ENCODE measurements at regions not wholly inside any gene's neighbourhood (a gene's known extent, or its start where the extent isn't known, plus 50 kb on each side); places are given as distances from the start of the nearest gene placed in this dataset.

DNA sequence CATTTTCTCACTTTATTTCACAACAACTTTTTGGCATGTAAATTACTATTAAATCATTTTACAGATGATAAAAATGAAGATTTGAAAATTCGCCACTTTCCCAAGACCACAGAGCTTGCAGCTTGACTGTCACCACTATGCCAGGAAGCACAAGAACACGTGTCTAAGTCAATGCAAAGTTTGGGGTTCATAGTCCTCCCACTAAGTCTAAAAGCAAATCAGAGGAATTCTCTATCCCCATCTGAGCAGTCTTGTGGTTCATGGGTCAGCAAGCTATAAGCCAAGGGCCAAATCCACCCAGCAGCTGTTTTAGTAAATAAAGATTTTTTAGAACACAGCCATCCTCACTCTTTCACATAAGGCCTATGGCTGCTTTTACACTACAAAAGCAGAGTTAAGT lies 833.3 kb upstream of the INTU start:
- Histone ChIP-seq H3K79me2 (ENCODE audit: low read length) (no peaks in the 10 kb centered on the region), H3K4me2 (ENCODE audit: low read length) (no peak overlapping the region), H3K9me3 (ENCODE audit: insufficient read depth, low read length) (no peaks in the 10 kb centered on the region; the same call in 1 of the 2 replicates), H3K36me3 (replicated peaks; ENCODE audit: low read depth, low read length) (no peaks in the 10 kb centered on the region), H4K20me1 (ENCODE audit: insufficient read depth, low read length) (no peaks in the 10 kb centered on the region), H3K27me3 (ENCODE audit: low read depth, low read length) (no peaks in the 10 kb centered on the region), H3K9ac (ENCODE audit: low read length) (no peak overlapping the region), H2AFZ (ENCODE audit: low read depth, low read length) (no peak overlapping the region), H3K4me3 (ENCODE audit: low read length) (no peak overlapping the region), H3K27ac (ENCODE audit: low read length) (no peak overlapping the region), H3K4me1 (ENCODE audit: low read length) (peaks cover 27% of the 10 kb centered on the region)
- TF ChIP-seq EZH2phosphoT487 (IDR thresholded peaks at IDR 0.05; ENCODE audit: low read depth) = no peak
- TF ChIP-seq, protein P1, sequence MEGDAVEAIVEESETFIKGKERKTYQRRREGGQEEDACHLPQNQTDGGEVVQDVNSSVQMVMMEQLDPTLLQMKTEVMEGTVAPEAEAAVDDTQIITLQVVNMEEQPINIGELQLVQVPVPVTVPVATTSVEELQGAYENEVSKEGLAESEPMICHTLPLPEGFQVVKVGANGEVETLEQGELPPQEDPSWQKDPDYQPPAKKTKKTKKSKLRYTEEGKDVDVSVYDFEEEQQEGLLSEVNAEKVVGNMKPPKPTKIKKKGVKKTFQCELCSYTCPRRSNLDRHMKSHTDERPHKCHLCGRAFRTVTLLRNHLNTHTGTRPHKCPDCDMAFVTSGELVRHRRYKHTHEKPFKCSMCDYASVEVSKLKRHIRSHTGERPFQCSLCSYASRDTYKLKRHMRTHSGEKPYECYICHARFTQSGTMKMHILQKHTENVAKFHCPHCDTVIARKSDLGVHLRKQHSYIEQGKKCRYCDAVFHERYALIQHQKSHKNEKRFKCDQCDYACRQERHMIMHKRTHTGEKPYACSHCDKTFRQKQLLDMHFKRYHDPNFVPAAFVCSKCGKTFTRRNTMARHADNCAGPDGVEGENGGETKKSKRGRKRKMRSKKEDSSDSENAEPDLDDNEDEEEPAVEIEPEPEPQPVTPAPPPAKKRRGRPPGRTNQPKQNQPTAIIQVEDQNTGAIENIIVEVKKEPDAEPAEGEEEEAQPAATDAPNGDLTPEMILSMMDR (IDR thresholded peaks at IDR 0.05; ENCODE audit: low read depth, low read length) = no peak

DNA sequence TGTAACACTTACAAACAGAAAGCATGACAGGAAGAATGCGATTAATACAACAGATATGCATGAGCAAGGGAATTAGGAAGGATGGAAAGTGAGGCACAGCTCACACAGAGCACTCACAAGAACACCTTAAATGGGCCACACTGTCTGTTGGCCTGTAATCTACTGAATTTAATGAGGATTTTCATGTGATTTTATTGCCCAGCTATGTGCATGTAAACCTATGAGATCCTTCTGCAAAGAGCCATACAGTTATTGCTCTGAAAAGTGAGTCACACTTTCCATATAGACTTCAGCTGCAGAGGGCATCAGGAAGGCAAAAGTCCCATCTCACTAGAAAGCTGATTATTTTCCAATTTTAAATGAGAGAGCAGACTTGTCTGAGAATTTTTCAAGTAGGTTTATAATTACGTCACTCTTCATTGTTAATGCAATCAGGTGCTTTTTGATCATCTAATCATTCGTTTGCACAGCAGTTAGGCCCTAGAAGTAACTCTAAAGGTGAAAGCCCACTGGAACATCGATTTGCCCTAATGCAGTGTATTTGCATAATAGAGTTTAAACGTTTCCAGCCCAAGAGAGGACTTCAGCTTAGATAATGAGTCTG lies 832.7 kb upstream of the INTU start:
- Histone ChIP-seq H3K36me3 (replicated peaks; ENCODE audit: low read depth, low read length) (no peaks in the 10 kb centered on the region), H3K4me1 (ENCODE audit: low read length) (peaks cover 21% of the 10 kb centered on the region), H3K27me3 (ENCODE audit: low read depth, low read length) (no peaks in the 10 kb centered on the region), H3K79me2 (ENCODE audit: low read length) (no peaks in the 10 kb centered on the region), H3K27ac (ENCODE audit: low read length) (0 out of 2 replicates have a peak overlapping the region, but pooled peaks have one; percentile 23), H3K9ac (ENCODE audit: low read length) (no peak overlapping the region), H2AFZ (ENCODE audit: low read depth, low read length) (peak overlapping the region; percentile 41; the same call in 1 of the 2 replicates), H3K4me2 (ENCODE audit: low read length) (peak overlapping the region; percentile 32; the same call in 1 of the 2 replicates), H3K9me3 (ENCODE audit: insufficient read depth, low read length) (no peaks in the 10 kb centered on the region; the same call in 1 of the 2 replicates), H3K4me3 (ENCODE audit: low read length) (0 out of 2 replicates have a peak overlapping the region, but pooled peaks have one; percentile 3), H4K20me1 (ENCODE audit: insufficient read depth, low read length) (no peaks in the 10 kb centered on the region)
- TF ChIP-seq, protein P1 (IDR thresholded peaks at IDR 0.05; ENCODE audit: low read depth, low read length) = no peak
- no peak for TF ChIP-seq EZH2phosphoT487 (IDR thresholded peaks at IDR 0.05; ENCODE audit: low read depth)

DNA sequence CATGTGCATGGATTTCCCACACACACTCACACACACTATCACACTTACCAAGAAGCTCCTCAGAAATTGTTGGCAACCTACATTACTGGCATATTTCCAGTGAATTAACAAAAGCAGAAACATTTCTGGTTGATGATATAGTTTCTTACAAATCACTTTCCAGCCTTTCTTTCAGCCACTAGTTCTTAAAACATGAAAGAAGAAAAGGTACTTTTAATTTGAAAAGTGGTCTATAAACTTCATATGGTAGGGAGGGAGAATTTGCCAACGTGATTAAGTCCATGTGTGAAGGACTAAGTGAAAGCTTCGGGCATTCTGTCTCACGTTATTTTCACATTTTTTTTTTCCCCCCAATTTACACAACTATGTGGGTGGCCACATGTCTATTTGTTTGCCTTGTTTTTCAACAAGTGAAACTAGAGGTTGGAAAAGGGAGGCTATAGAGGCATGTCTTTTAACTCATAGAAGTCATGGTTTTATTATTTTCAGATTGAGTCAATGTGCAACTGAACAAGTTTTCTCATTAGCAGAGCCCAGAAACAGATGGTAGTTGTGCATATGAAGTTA lies 832.1 kb upstream of the INTU start:
- Histone ChIP-seq H3K79me2 (ENCODE audit: low read length) (no peaks in the 10 kb centered on the region), H3K4me3 (ENCODE audit: low read length) (0 out of 2 replicates have a peak overlapping the region, but pooled peaks have one; percentile 3), H3K36me3 (replicated peaks; ENCODE audit: low read depth, low read length) (no peaks in the 10 kb centered on the region), H4K20me1 (ENCODE audit: insufficient read depth, low read length) (no peaks in the 10 kb centered on the region), H3K9ac (ENCODE audit: low read length) (no peak overlapping the region), H3K27ac (ENCODE audit: low read length) (peak overlapping the region; percentile 23; the same call in 1 of the 2 replicates), H3K4me2 (ENCODE audit: low read length) (peak overlapping the region; percentile 32), H3K27me3 (ENCODE audit: low read depth, low read length) (no peaks in the 10 kb centered on the region), H3K9me3 (ENCODE audit: insufficient read depth, low read length) (no peaks in the 10 kb centered on the region; the same call in 1 of the 2 replicates), H3K4me1 (ENCODE audit: low read length) (peaks cover 21% of the 10 kb centered on the region), H2AFZ (ENCODE audit: low read depth, low read length) (peak overlapping the region; percentile 41; the same call in 1 of the 2 replicates)
- no peak for TF ChIP-seq EZH2phosphoT487 (IDR thresholded peaks at IDR 0.05; ENCODE audit: low read depth)
- TF ChIP-seq, protein P1 (IDR thresholded peaks at IDR 0.05; ENCODE audit: low read depth, low read length) = no peak

DNA sequence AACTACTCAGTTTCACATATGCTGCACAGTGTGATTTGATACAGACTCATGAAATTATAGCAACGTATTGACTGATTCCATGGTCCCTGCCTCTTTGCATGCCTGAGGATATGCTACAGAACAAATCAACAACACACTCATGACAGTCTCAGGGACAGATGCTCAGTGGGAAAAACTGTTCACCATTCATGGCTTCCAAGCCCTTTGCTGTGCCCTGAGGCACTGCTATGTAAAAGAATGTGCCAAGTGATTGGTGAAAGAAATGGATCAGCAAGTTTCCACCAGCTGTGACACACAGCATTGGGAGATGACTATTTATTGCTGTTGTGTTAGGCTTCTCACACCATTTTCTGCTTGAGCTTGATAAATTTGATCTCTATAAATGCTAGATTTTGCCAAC lies 825.6 kb upstream of the INTU start:
- Histone ChIP-seq H3K4me3 (ENCODE audit: low read length) (no peak overlapping the region), H3K27me3 (ENCODE audit: low read depth, low read length) (no peaks in the 10 kb centered on the region), H3K4me1 (ENCODE audit: low read length) (no peaks in the 10 kb centered on the region), H4K20me1 (ENCODE audit: insufficient read depth, low read length) (no peaks in the 10 kb centered on the region), H3K27ac (ENCODE audit: low read length) (no peak overlapping the region), H3K9ac (ENCODE audit: low read length) (no peak overlapping the region), H3K36me3 (replicated peaks; ENCODE audit: low read depth, low read length) (no peaks in the 10 kb centered on the region), H3K9me3 (ENCODE audit: insufficient read depth, low read length) (no peaks in the 10 kb centered on the region), H2AFZ (ENCODE audit: low read depth, low read length) (no peak overlapping the region), H3K4me2 (ENCODE audit: low read length) (no peak overlapping the region), H3K79me2 (ENCODE audit: low read length) (no peaks in the 10 kb centered on the region)
- no peak for TF ChIP-seq EZH2phosphoT487 (IDR thresholded peaks at IDR 0.05; ENCODE audit: low read depth)
- TF ChIP-seq, protein P1 (IDR thresholded peaks at IDR 0.05; ENCODE audit: low read depth, low read length) = no peak
